ENCODE measurements at regions not wholly inside any gene's neighbourhood (a gene's known extent, or its start where the extent isn't known, plus 50 kb on each side); places are given as distances from the start of the nearest gene placed in this dataset.
A peak's percentile ranks its signal among the peaks of the same experiment; 100 is the strongest.

DNA sequence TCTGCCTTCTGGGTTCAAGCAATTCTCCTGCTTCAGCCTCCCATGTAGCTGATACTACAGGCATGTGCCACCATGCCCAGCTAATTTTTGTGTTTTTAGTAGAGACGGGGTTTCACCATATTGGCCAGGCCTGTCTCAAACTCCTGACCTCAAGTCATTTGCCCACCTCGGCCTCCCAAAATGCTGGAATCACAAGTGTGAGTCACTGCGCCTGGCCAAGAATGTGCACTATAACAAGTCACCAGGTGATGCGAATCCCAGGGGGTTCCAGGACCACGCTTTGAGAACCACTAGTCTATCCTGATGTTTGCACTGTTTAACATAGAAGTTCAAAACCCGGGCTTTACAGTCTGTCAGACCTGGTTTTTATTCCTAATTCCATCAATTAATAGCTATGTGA lies 144.8 kb downstream of the SUCLG1 start:
- no peak for ATAC-seq (ENCODE audit: low read depth)
- Histone ChIP-seq H3K36me3 (ENCODE audit: low read depth) (no peaks in the 10 kb centered on the region), H3K27ac (ENCODE audit: poor library complexity, severe bottlenecking) (no peak overlapping the region), H3K9me3 (ENCODE audit: severe bottlenecking) (no peaks in the 10 kb centered on the region), H3K4me1 (ENCODE audit: insufficient read depth, poor library complexity, severe bottlenecking) (no peaks in the 10 kb centered on the region), H3K4me3 (ENCODE audit: severe bottlenecking) (no peak overlapping the region), H3K27me3 (ENCODE audit: insufficient read depth, poor library complexity, severe bottlenecking) (no peaks in the 10 kb centered on the region)
- TF ChIP-seq, protein P1, sequence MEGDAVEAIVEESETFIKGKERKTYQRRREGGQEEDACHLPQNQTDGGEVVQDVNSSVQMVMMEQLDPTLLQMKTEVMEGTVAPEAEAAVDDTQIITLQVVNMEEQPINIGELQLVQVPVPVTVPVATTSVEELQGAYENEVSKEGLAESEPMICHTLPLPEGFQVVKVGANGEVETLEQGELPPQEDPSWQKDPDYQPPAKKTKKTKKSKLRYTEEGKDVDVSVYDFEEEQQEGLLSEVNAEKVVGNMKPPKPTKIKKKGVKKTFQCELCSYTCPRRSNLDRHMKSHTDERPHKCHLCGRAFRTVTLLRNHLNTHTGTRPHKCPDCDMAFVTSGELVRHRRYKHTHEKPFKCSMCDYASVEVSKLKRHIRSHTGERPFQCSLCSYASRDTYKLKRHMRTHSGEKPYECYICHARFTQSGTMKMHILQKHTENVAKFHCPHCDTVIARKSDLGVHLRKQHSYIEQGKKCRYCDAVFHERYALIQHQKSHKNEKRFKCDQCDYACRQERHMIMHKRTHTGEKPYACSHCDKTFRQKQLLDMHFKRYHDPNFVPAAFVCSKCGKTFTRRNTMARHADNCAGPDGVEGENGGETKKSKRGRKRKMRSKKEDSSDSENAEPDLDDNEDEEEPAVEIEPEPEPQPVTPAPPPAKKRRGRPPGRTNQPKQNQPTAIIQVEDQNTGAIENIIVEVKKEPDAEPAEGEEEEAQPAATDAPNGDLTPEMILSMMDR (IDR thresholded peaks at IDR 0.05; ENCODE audit: poor library complexity, severe bottlenecking): no peak
- no peak for DNase-seq (ENCODE audit: low spot score)

DNA sequence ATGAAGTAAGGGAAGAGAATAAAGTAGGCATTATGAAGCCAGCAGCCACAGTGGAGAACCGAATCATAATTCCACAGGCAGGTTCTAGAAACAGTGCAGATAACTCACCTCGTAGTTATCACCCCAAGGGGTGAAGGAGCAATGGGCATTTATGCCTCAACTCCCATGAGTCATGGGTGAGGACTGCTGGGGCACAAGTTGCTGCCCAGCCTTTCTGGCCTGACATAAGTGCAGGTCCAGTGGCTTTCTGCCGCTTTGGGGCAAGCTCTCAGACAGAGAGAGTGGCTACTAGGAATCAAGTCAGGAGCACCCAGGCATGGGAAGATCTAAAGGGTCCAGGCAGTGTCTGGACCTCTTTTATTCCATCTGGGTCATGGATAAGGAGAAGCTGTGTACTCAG lies 149.8 kb downstream of the SUCLG1 start:
- ATAC-seq (ENCODE audit: low read depth): no peak
- H3K27ac ChIP-seq (ENCODE audit: poor library complexity, severe bottlenecking): no peak overlapping the region
- no peak for DNase-seq (ENCODE audit: low spot score)
- TF ChIP-seq, protein P1 (IDR thresholded peaks at IDR 0.05; ENCODE audit: poor library complexity, severe bottlenecking): no peak
- no peaks in the 10 kb centered on the region for H3K4me1 ChIP-seq (ENCODE audit: insufficient read depth, poor library complexity, severe bottlenecking)
- H3K9me3 ChIP-seq (ENCODE audit: severe bottlenecking): no peaks in the 10 kb centered on the region
- H3K4me3 ChIP-seq (ENCODE audit: severe bottlenecking): no peak overlapping the region
- no peaks in the 10 kb centered on the region for H3K36me3 ChIP-seq (ENCODE audit: low read depth)
- no peaks in the 10 kb centered on the region for H3K27me3 ChIP-seq (ENCODE audit: insufficient read depth, poor library complexity, severe bottlenecking)

DNA sequence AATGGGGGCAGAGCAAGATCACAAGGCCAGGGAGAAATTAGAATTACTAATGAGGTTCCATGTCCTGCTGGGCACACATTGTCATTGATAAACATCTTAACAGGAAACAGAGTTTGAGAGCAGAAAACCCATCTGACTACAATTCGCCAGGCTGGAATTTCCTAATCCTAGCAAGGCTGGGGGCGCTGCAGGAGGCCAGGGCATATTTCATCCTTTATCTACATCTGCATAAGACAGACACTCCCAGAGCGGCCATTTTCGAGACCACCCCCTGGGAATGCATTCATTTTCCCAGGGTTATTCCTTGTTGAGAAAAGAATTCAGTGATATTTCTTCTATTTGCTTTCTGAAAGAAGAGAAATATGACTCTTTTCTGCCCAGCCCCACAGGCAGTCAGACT lies 152.7 kb downstream of the SUCLG1 start:
- H3K9me3 ChIP-seq (ENCODE audit: severe bottlenecking): no peaks in the 10 kb centered on the region
- no peak for DNase-seq (ENCODE audit: low spot score)
- no peak overlapping the region for H3K4me3 ChIP-seq (ENCODE audit: severe bottlenecking)
- H3K4me1 ChIP-seq (ENCODE audit: insufficient read depth, poor library complexity, severe bottlenecking): no peaks in the 10 kb centered on the region
- TF ChIP-seq, protein P1 (IDR thresholded peaks at IDR 0.05; ENCODE audit: poor library complexity, severe bottlenecking): no peak
- no peaks in the 10 kb centered on the region for H3K36me3 ChIP-seq (ENCODE audit: low read depth)
- no peak overlapping the region for H3K27ac ChIP-seq (ENCODE audit: poor library complexity, severe bottlenecking)
- no peak for ATAC-seq (ENCODE audit: low read depth)
- H3K27me3 ChIP-seq (ENCODE audit: insufficient read depth, poor library complexity, severe bottlenecking): no peaks in the 10 kb centered on the region

DNA sequence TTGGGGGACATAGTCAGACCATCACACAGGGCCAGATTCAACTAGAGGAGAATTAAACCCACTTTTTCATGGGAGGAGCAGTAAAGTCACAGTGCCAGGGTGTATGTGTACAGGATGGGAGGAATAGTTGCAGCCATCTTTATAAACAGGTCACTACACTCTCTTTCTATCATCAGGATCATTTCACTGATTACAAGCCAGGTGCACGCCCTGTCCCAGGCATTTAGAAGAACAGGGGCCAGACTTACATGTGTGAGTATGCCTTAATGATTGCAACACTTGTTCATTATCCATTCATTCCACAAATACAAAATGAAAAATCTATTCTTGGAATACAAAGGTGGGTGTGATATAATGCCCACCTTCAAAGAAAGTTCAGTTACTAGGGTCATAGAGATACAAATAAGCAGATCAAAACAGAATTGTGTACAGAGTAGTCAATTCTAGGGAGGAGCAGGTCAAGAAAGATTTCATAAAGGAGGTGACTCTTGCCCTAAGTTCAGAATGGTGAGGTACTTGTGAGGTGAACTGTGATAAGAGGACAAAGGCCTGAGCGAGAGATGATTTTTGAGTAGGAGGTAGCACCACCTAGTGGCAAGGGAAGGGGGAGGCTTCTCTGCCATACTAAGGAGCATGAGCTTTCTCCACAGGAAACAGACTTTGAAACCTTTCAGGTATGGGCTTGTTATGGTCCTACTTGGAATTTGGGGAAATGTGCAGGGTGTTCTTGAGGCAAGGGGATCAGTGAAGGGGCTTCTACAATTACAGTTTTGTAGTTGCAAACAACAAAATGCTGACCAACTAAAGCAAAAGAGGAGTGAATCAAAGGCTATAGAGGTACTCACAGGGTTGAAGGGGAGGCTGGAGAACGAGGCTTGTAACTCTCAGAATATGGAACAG lies 156.3 kb downstream of the SUCLG1 start:
- ATAC-seq (ENCODE audit: low read depth) (peak; percentile 94), DNase-seq (ENCODE audit: low spot score) (no peak)
- Histone ChIP-seq H3K36me3 (ENCODE audit: low read depth) (no peaks in the 10 kb centered on the region), H3K4me1 (ENCODE audit: insufficient read depth, poor library complexity, severe bottlenecking) (no peaks in the 10 kb centered on the region), H3K9me3 (ENCODE audit: severe bottlenecking) (no peaks in the 10 kb centered on the region), H3K27ac (ENCODE audit: poor library complexity, severe bottlenecking) (no peak overlapping the region), H3K27me3 (ENCODE audit: insufficient read depth, poor library complexity, severe bottlenecking) (no peaks in the 10 kb centered on the region), H3K4me3 (ENCODE audit: severe bottlenecking) (no peak overlapping the region)
- TF ChIP-seq, protein P1 (IDR thresholded peaks at IDR 0.05; ENCODE audit: poor library complexity, severe bottlenecking): peak; percentile 80

DNA sequence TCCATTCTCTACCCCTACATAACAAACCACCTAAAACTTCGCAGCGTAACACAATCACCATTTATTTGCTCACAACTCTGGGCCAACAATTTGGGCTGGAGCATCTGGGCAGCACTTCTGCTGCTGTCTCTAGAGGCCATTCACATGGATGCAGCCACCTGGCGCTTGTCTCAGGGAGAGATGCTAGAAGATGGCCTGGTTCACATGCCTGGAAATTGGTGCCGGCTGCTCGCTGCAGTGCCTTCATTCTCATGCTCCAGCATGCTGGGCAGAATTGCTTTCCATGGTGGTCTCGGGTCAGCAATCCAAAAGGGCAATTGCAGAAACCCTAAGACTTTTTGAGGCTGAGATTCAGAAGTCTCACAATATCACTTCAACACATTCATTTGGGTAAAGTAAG lies 157.4 kb downstream of the SUCLG1 start:
- H3K4me3 ChIP-seq (ENCODE audit: severe bottlenecking): no peak overlapping the region
- H3K27me3 ChIP-seq (ENCODE audit: insufficient read depth, poor library complexity, severe bottlenecking): no peaks in the 10 kb centered on the region
- no peak overlapping the region for H3K27ac ChIP-seq (ENCODE audit: poor library complexity, severe bottlenecking)
- no peak for ATAC-seq (ENCODE audit: low read depth)
- no peak for DNase-seq (ENCODE audit: low spot score)
- H3K4me1 ChIP-seq (ENCODE audit: insufficient read depth, poor library complexity, severe bottlenecking): peaks cover 8% of the 10 kb centered on the region
- no peaks in the 10 kb centered on the region for H3K9me3 ChIP-seq (ENCODE audit: severe bottlenecking)
- TF ChIP-seq, protein P1 (IDR thresholded peaks at IDR 0.05; ENCODE audit: poor library complexity, severe bottlenecking): no peak
- no peaks in the 10 kb centered on the region for H3K36me3 ChIP-seq (ENCODE audit: low read depth)

All from RWPE2 (cell line).